OCI-LY7 (cell line): ENCODE measurements at regions not wholly inside any gene's neighbourhood (a gene's known extent, or its start where the extent isn't known, plus 50 kb on each side); places are given as distances from the start of the nearest gene placed in this dataset.

ENCODE experiments used
- CTCF ChIP-seq: fragments of 200-600 bp; sonication (generic); conservative IDR thresholded peaks from 2 replicates; pipeline ENCODE4 v1.5.1; 2014; ENCODE audit warnings: mild to moderate bottlenecking, antibody characterized with exemption, low read length, moderate library complexity, mixed read lengths
- EZH2phosphoT487 ChIP-seq: fragments of 200-600 bp; sonication (generic); IDR thresholded peaks from 2 replicates; pipeline ENCODE4 v1.6.1; 2018; ENCODE audit warnings: low read depth, borderline replicate concordance, mild to moderate bottlenecking, mixed run types, antibody characterized with exemption, low read length, moderate library complexity, mixed read lengths

GRCh38 chr2:118333664-118334063 lies 245.4 kb downstream of the INSIG2 start:
- TF ChIP-seq CTCF (no peak), EZH2phosphoT487 (no peak)
